HEK293T (cell line): ENCODE measurements at regions not wholly inside any gene's neighbourhood (a gene's known extent, or its start where the extent isn't known, plus 50 kb on each side); places are given as distances from the start of the nearest gene placed in this dataset.

ENCODE experiments used
- CTCF ChIA-PET: fragments of 350-600 bp; formaldehyde crosslinking; extraction: SDS; loops from one replicate; lab custom pipeline; 2021; ENCODE audit warnings: antibody characterized with exemption, inconsistent platforms; lab: Yijun Ruan, JAX
- POLR2A ChIA-PET: fragments of 350-600 bp; formaldehyde crosslinking; extraction: SDS; loops from one replicate; lab custom pipeline; 2020; ENCODE audit warnings: antibody characterized with exemption, inconsistent platforms; lab: Yijun Ruan, JAX
- DNase-seq: peaks from one replicate; pipeline ENCODE4 v3.0.0; 2012; ENCODE audit warnings: mixed read lengths; ENCODE audit errors: extremely low spot score
- ARNT ChIP-seq: fragments of 450-650 bp; IDR thresholded peaks from 2 replicates; pipeline ENCODE4 v1.6.1; 2017; ENCODE audit warnings: mild to moderate bottlenecking
- BHLHE40 ChIP-seq: fragments of 450-650 bp; IDR thresholded peaks from 2 replicates; pipeline ENCODE4 v1.6.1; 2016; ENCODE audit warnings: mild to moderate bottlenecking, moderate library complexity, borderline replicate concordance
- CTBP1 ChIP-seq: fragments of 450-650 bp; IDR thresholded peaks from 2 replicates; pipeline ENCODE4 v1.6.1; 2016; ENCODE audit warnings: borderline replicate concordance
- FOXA1 ChIP-seq: fragments of 450-650 bp; IDR thresholded peaks from 2 replicates; pipeline ENCODE4 v1.6.1; 2016; ENCODE audit warnings: mild to moderate bottlenecking
- FOXK2 ChIP-seq: fragments of 450-650 bp; IDR thresholded peaks from 2 replicates; pipeline ENCODE4 v1.6.1; 2016; ENCODE audit warnings: mild to moderate bottlenecking
- FOXM1 ChIP-seq: fragments of 450-650 bp; IDR thresholded peaks from 2 replicates; pipeline ENCODE4 v1.6.1; 2017; ENCODE audit warnings: mild to moderate bottlenecking, borderline replicate concordance
- HDGF ChIP-seq: fragments of 450-650 bp; IDR thresholded peaks from 2 replicates; pipeline ENCODE4 v1.6.1; 2017; ENCODE audit warnings: antibody characterized with exemption, borderline replicate concordance
- L3MBTL2 ChIP-seq: fragments of 450-650 bp; conservative IDR thresholded peaks from 2 replicates; pipeline ENCODE4 v1.6.1; 2016; ENCODE audit warnings: mild to moderate bottlenecking
- LEF1 ChIP-seq: fragments of 450-650 bp; IDR thresholded peaks from 2 replicates; pipeline ENCODE4 v1.6.1; 2017; ENCODE audit warnings: mild to moderate bottlenecking, borderline replicate concordance
- NFRKB ChIP-seq: fragments of 450-650 bp; IDR thresholded peaks from 2 replicates; pipeline ENCODE4 v1.6.1; 2016; ENCODE audit warnings: mild to moderate bottlenecking, moderate library complexity
- PKNOX1 ChIP-seq: fragments of 450-650 bp; IDR thresholded peaks from 2 replicates; pipeline ENCODE4 v1.6.1; 2016
- SP1 ChIP-seq: fragments of 450-650 bp; IDR thresholded peaks from 2 replicates; pipeline ENCODE4 v1.6.1; 2017
- SUZ12 ChIP-seq: fragments of 450-650 bp; IDR thresholded peaks from 2 replicates; pipeline ENCODE4 v1.6.1; 2016; ENCODE audit warnings: mild to moderate bottlenecking
- TARDBP ChIP-seq: fragments of 450-650 bp; IDR thresholded peaks from 2 replicates; pipeline ENCODE4 v1.6.1; 2016
- ZNF384 ChIP-seq: fragments of 450-650 bp; IDR thresholded peaks from 2 replicates; pipeline ENCODE4 v1.6.1; 2016

GRCh38 chr4:24024605-24025004, 134.8 kb upstream of the PPARGC1A start:
- no peak for DNase-seq
- ChIA-PET CTCF (no interaction called here), POLR2A (no interaction called here)
- no peak for TF ChIP-seq PKNOX1
- TF ChIP-seq LEF1: no peak
- TF ChIP-seq FOXM1: no peak
- no peak for TF ChIP-seq L3MBTL2
- TF ChIP-seq NFRKB: no peak
- TF ChIP-seq ZNF384: no peak
- TF ChIP-seq FOXK2: no peak
- no peak for TF ChIP-seq FOXA1
- TF ChIP-seq TARDBP: no peak

- ChIA-PET POLR2A (interaction anchor here (0.7 kb wide), 1 partner anchor 23 kb away, joined by 3 read pairs; no protein-coding TSS in a partner anchor), CTCF (no interaction called here)
- no peak for DNase-seq
- TF ChIP-seq SUZ12 (no peak), L3MBTL2 (no peak), LEF1 (no peak), NFRKB (no peak), ARNT (no peak), BHLHE40 (no peak), FOXK2 (no peak), FOXA1 (no peak)
These were observed 134.3 kb upstream of the PPARGC1A start for GRCh38 chr4:24024157-24024556.

GRCh38 chr4:24015782-24016181, 125.9 kb upstream of the PPARGC1A start:
- no peak for DNase-seq
- TF ChIP-seq LEF1 (no peak), CTBP1 (no peak), FOXK2 (no peak), ARNT (no peak), SP1 (no peak), NFRKB (no peak)
- ChIA-PET CTCF (no interaction called here), POLR2A (no interaction called here)

GRCh38 chr4:24013668-24014422, 124.0 kb upstream of the PPARGC1A start:
- TF ChIP-seq ARNT: no peak
- TF ChIP-seq SUZ12: no peak
- no peak for TF ChIP-seq CTBP1
- ChIA-PET CTCF (no interaction called here), POLR2A (no interaction called here)
- DNase-seq: no peak

GRCh38 chr4:24010994-24011393, 121.1 kb upstream of the PPARGC1A start:
- ChIA-PET CTCF (no interaction called here), POLR2A (no interaction called here)
- TF ChIP-seq HDGF (no peak), SUZ12 (no peak), SP1 (no peak), ZNF384 (no peak), FOXK2 (no peak), L3MBTL2 (no peak), NFRKB (no peak)
- DNase-seq: no peak

- no peak for DNase-seq
- ChIA-PET POLR2A (no interaction called here), CTCF (no interaction called here)
- no peak for TF ChIP-seq BHLHE40
These were observed 120.7 kb upstream of the PPARGC1A start for GRCh38 chr4:24010573-24010972.

- DNase-seq: no peak
- ChIA-PET CTCF (no interaction called here), POLR2A (no interaction called here)
- TF ChIP-seq HDGF: no peak
- no peak for TF ChIP-seq ZNF384
- TF ChIP-seq BHLHE40: no peak
- TF ChIP-seq TARDBP: no peak
- no peak for TF ChIP-seq PKNOX1
- no peak for TF ChIP-seq CTBP1
These were observed 118.0 kb upstream of the PPARGC1A start for GRCh38 chr4:24007860-24008261.

- POLR2A ChIA-PET: interaction anchor here (1.0 kb wide), 1 partner anchor 39 kb away, joined by 3 read pairs; no protein-coding TSS in a partner anchor
- TF ChIP-seq PKNOX1: no peak
- no peak for TF ChIP-seq HDGF
- TF ChIP-seq LEF1: no peak
- TF ChIP-seq TARDBP: no peak
- TF ChIP-seq ARNT: no peak
- no peak for TF ChIP-seq FOXK2
- TF ChIP-seq NFRKB: no peak
- TF ChIP-seq FOXM1: no peak
- no peak for TF ChIP-seq L3MBTL2
- TF ChIP-seq SP1: no peak
- TF ChIP-seq SUZ12: no peak
- no peak for TF ChIP-seq FOXA1
- no peak for TF ChIP-seq ZNF384
- no peak for TF ChIP-seq BHLHE40
- TF ChIP-seq CTBP1: no peak
- CTCF ChIA-PET: no interaction called here
- no peak for DNase-seq
These were observed 116.4 kb upstream of the PPARGC1A start for GRCh38 chr4:24006269-24006668.
